Mucosa of stomach (tissue), 1 donor: ENCODE measurements at regions not wholly inside any gene's neighbourhood (a gene's known extent, or its start where the extent isn't known, plus 50 kb on each side); places are given as distances from the start of the nearest gene placed in this dataset.
"Not testable (repeated sequence)": the region's sequence is repeated elsewhere in the genome, so short reads cannot be mapped to it uniquely, and the experiment has no call there.

Source experiments
- H3K27me3 ChIP-seq: one replicate; pipeline ENCODE4 v1.7.0; 2013; ENCODE audit warnings: mild to moderate bottlenecking, low read length; ENCODE audit not compliant: control insufficient read depth, insufficient read depth
- H3K36me3 ChIP-seq: one replicate; pipeline ENCODE4 v1.7.0; 2013; ENCODE audit warnings: low read length; ENCODE audit not compliant: control insufficient read depth, insufficient read depth
- H3K4me1 ChIP-seq: one replicate; pipeline ENCODE4 v1.7.0; 2013; ENCODE audit warnings: mild to moderate bottlenecking, low read length; ENCODE audit not compliant: control insufficient read depth, insufficient read depth
- H3K4me3 ChIP-seq: one replicate; pipeline ENCODE4 v1.7.0; 2013; ENCODE audit warnings: low read length
- H3K9ac ChIP-seq: one replicate; pipeline ENCODE4 v1.7.0; 2013; ENCODE audit warnings: mild to moderate bottlenecking, low read length, moderate library complexity
- H3K9me3 ChIP-seq: one replicate; pipeline ENCODE4 v1.7.0; 2013; ENCODE audit warnings: mild to moderate bottlenecking, low read length, moderate library complexity; ENCODE audit not compliant: control insufficient read depth
- donor health status: Pancreatic carcinoma.

- H3K4me1 ChIP-seq, result no peaks in the 10 kb centered on the region
- no peak overlapping the region for H3K4me3 ChIP-seq
- H3K9ac ChIP-seq, result no peak overlapping the region
- H3K36me3 ChIP-seq, result no peaks in the 10 kb centered on the region
- no peaks in the 10 kb centered on the region for H3K27me3 ChIP-seq
- H3K9me3 ChIP-seq, result no peaks in the 10 kb centered on the region
These were observed 102.0 kb downstream of the HNMT start for GRCh38 chr2:138066139-138066806.

DNA sequence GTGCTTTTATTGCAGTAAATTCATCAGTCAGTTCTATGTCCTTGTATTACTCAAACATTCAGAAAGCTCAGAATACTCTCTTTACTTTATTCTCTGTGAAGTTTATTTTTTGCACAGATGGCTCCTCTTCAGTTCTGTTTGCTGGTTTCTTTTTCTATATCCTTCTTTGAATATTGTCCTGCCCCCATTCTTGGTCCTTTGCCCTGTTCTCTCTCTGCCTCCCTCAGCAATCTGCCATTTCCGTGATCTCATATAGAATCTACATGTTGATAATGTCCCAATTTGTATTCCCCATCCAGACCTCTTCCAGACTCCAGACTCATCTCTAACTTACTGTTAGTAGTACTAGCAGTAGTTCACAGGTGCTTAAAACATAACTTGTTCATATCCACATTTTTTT is 102.6 kb downstream of the HNMT start:
- Histone ChIP-seq H3K4me1 (no peaks in the 10 kb centered on the region), H3K9ac (no peak overlapping the region), H3K36me3 (no peaks in the 10 kb centered on the region), H3K9me3 (no peaks in the 10 kb centered on the region), H3K27me3 (no peaks in the 10 kb centered on the region), H3K4me3 (no peak overlapping the region)

DNA sequence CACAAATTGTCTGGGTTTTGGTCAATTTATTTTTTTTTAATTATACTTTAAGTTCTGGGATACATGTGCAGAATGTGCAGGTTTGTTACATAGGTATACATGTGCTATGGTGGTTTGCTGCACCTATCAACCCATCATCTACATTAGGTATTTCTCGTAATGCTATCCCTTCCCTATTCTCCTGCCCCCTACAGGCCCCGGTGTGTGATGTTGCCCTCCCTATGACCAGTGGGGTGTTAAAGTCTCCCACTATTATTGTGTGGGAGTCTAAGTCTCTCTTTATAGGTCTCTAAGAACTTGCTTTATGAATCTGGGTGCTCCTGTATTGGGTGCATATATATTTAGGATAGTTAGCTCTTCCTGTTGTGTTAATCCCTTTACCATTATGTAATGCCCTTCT is 104.4 kb downstream of the HNMT start:
- H3K4me1 ChIP-seq, H3K9me3 ChIP-seq, H3K36me3 ChIP-seq, H3K4me3 ChIP-seq, H3K27me3 ChIP-seq, H3K9ac ChIP-seq: not testable (repeated sequence)

DNA sequence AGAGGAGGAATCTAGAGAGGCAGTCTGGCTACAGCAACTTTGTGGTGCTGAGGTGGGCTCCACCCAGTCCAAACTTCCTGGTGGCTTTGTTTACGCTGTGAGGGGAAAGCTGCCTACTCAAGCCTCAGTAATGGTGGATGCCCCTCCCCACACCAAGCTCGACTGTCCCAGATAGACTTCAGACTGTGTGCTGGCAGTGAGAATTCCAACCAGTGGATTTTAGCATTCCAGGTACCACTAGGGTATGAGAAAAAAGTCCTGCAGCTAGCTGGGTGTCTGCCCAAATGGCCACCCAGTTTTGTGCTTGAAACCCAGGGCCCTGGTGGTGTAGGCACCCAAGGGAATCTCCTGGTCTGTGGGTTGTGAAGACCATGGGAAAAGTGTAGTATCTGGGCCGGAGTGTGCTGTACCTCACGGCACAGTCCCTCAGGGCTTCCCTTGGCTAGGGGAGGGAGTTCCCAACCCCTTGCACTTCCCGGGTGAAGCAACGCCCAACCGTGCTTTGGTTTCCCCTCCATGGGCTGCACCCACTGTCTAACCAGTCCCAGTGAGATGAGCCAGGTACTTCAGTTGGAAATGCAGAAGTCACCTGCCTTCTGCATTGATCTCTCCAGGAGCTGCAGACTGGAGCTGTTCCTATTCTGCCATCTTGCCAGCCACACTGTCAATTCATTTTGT is 106.9 kb downstream of the HNMT start:
- H3K9ac ChIP-seq, H3K4me1 ChIP-seq, H3K36me3 ChIP-seq, H3K9me3 ChIP-seq, H3K27me3 ChIP-seq, H3K4me3 ChIP-seq: not testable (repeated sequence)

DNA sequence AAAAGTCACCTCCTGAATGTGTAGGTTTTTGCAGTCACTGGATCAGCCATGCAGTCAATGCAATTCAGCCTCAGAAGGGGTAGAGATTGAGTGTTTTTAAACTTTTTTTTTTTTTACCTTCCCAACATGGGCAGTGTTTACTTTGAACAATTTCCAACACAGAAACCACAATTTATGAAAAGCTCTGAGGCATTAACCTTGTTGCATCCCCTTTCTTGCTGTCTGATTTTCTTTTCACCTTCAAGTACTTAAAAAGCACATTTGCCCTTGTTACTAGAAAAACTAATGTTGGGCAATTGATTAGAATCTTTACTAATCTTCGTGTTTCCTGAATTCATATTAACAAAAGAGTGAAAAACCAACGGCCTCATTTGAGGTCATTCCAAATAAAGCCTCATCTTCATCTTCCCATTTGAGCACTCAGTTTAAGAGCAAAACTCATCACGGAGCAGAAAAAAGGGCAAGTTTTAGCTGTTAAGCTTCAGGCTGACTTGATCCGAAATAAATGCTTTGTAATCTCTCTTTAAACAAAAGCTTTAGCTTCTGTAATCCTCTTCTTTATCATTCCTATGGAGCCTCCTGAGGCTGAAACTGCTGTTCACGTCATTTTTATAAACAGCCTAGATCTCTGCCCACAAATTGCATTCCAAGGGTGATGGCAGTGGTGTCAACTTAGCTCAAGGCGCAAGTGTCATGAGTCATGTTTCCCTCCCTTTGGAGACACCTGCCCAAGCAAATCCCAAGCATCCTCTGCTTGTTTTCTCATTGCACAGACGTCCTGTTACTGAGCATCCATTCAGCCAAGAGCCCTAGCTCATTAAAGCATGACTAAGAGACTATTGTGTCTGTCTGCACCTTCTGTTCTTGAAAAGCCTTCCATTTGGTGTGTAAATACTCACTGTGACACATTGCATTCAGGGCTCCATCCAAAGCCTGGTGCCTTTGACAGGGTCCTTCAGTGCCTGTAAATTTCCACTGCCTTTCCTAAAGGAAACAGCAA is 107.7 kb downstream of the HNMT start:
- H3K4me1 ChIP-seq, result no peaks in the 10 kb centered on the region
- no peak overlapping the region for H3K4me3 ChIP-seq
- H3K36me3 ChIP-seq, result no peaks in the 10 kb centered on the region
- no peak overlapping the region for H3K9ac ChIP-seq
- H3K9me3 ChIP-seq, result no peaks in the 10 kb centered on the region
- no peaks in the 10 kb centered on the region for H3K27me3 ChIP-seq

DNA sequence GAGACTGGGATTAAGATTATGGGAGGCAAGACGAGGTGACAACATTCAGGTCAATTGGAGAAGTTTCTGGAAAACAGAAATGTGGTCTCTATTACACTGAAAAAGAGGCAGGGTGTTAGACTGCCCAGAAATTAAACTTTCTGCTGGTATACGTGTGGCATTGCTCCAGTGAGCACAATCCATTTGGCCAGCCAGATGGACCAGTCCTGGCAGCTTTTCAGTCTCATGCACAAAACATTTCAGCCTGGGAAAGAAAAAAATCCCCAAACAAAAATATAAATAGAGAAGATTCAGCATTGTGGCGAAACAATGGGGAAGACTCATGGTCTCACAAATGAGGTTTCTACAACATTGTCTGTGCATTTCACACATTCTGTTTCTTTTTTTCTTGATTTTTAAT is 113.9 kb downstream of the HNMT start:
- Histone ChIP-seq H3K4me1 (no peaks in the 10 kb centered on the region), H3K36me3 (no peaks in the 10 kb centered on the region), H3K4me3 (no peak overlapping the region), H3K9ac (no peak overlapping the region), H3K9me3 (no peaks in the 10 kb centered on the region), H3K27me3 (no peaks in the 10 kb centered on the region)

DNA sequence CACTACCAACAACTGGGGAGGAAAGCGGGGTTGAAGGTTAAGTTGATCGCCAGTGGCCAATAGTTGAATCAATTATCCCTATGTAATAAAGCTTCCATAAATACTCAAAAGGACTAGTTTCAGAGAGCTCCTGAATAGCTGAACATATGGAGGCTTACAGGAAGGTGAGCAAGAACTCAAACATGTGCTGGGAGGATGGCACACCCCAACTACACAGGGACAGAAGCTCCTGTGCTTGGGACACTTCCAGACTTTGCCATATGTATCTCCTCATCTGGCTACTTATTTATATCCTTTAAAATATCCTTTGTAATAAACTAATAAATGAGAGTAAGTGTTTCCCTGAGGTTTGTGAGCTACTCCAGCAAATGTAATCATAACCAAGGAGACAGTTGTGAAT is 115.7 kb downstream of the HNMT start:
- no peaks in the 10 kb centered on the region for H3K27me3 ChIP-seq
- no peaks in the 10 kb centered on the region for H3K36me3 ChIP-seq
- no peak overlapping the region for H3K9ac ChIP-seq
- no peaks in the 10 kb centered on the region for H3K4me1 ChIP-seq
- H3K9me3 ChIP-seq, result no peaks in the 10 kb centered on the region
- no peak overlapping the region for H3K4me3 ChIP-seq

GRCh38 chr2:138081225-138082073 is 117.2 kb downstream of the HNMT start:
- Histone ChIP-seq H3K9me3 (no peaks in the 10 kb centered on the region), H3K4me3 (no peak overlapping the region), H3K4me1 (no peaks in the 10 kb centered on the region), H3K9ac (no peak overlapping the region), H3K36me3 (no peaks in the 10 kb centered on the region), H3K27me3 (no peaks in the 10 kb centered on the region)

- H3K36me3 ChIP-seq, result no peaks in the 10 kb centered on the region
- H3K9ac ChIP-seq, result no peak overlapping the region
- no peak overlapping the region for H3K4me3 ChIP-seq
- no peaks in the 10 kb centered on the region for H3K27me3 ChIP-seq
- peaks cover 9% of the 10 kb centered on the region for H3K4me1 ChIP-seq
- no peaks in the 10 kb centered on the region for H3K9me3 ChIP-seq
These were observed 119.9 kb downstream of the HNMT start for GRCh38 chr2:138084206-138084605.

GRCh38 chr2:138085441-138085840 is 121.2 kb downstream of the HNMT start:
- H3K9me3 ChIP-seq, H3K4me3 ChIP-seq, H3K27me3 ChIP-seq, H3K36me3 ChIP-seq, H3K9ac ChIP-seq, H3K4me1 ChIP-seq: not testable (repeated sequence)

GRCh38 chr2:138086576-138086975 is 122.3 kb downstream of the HNMT start:
- H3K4me3 ChIP-seq, result no peak overlapping the region

More at GRCh38 chr2:138086576-138086975, 122.3 kb downstream of the HNMT start:
- Histone ChIP-seq H3K9ac (no peak overlapping the region), H3K36me3 (no peaks in the 10 kb centered on the region), H3K9me3 (no peaks in the 10 kb centered on the region), H3K27me3 (no peaks in the 10 kb centered on the region), H3K4me1 (peaks cover 9% of the 10 kb centered on the region)
